ENCODE measurements at regions not wholly inside any gene's neighbourhood (a gene's known extent, or its start where the extent isn't known, plus 50 kb on each side); places are given as distances from the start of the nearest gene placed in this dataset.

GRCh38 chr6:4466769-4467480, 309.3 kb upstream of the CDYL start:
- in situ Hi-C loops (cut with MboI; ENCODE audit: low sequenced_read_pairs) = no loop called here

DNA sequence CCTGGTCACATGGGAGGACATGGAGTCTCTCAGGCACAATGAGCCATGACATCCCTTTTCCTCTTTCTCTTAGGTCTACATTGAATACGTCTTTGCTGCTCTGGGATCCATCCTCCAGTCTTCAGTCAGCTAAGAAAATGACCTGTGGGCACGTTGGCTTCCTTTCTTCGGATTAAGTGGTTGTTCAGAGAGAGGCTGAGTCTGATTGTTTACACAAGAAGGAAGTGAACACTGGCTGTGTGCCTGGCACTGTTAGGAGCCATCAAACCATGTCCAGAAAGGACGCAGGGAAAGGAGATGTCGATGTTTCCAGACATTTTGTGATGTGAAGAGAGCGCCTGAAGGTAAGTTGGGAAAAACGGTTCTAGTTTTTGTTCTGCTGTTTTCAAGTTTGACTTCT, 309.9 kb upstream of the CDYL start:
- in situ Hi-C loops (cut with MboI; ENCODE audit: low sequenced_read_pairs) = no loop called here

DNA sequence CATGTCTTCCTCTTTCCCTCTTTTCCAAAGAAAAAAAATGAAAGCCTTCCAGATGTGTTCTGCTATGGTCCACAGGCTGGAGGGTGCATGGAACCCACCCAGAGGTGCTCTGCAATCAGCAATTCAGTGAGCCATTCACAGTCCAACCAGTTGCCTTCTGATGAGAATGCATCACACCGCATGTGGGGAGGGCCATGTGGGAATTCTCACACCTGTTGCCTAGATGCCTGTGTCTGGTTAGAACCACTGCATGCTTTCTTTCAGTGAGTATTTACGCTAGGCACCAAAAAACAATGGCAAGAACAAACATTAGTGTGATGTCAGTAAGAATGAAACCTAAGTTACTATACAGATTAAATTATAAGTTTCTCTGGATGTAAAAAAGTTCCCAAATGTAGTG, 311.6 kb upstream of the CDYL start:
- in situ Hi-C loops (cut with MboI; ENCODE audit: low sequenced_read_pairs) = no loop called here

GRCh38 chr6:4463236-4463635, 313.0 kb upstream of the CDYL start:
- in situ Hi-C loops (cut with MboI; ENCODE audit: low sequenced_read_pairs) = no loop called here

GRCh38 chr6:4460586-4461475, 315.4 kb upstream of the CDYL start:
- in situ Hi-C loops (cut with MboI; ENCODE audit: low sequenced_read_pairs) = no loop called here

GRCh38 chr6:4459996-4460395, 316.2 kb upstream of the CDYL start:
- in situ Hi-C loops (cut with MboI; ENCODE audit: low sequenced_read_pairs) = no loop called here

- in situ Hi-C loops (cut with MboI; ENCODE audit: low sequenced_read_pairs) = no loop called here
Measured at GRCh38 chr6:4459032-4459431, 317.2 kb upstream of the CDYL start.

GRCh38 chr6:4451718-4452117, 316.3 kb upstream of the ECI2 start:
- in situ Hi-C loops (cut with MboI; ENCODE audit: low sequenced_read_pairs) = no loop called here

- in situ Hi-C loops (cut with MboI; ENCODE audit: low sequenced_read_pairs) = no loop called here
Measured at GRCh38 chr6:4451081-4451480, 315.7 kb upstream of the ECI2 start.

DNA sequence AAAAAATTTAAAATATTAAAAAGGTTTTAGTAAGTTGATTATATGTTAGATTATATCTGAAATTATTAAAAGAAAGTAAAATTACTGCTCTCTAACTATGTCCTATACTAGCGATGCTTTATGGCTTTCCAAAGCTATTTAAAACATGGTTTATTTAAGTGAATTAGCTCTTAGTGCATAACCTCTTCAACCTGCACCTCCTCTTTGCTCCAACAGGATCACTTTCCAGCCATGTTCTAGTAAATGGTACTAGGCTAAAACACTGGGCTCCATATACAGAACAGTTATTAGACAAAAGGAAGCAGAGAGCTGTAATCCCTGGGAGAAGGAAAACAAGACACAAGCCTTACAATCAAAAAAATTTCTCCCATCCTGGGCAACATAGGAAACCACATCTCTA, 314.9 kb upstream of the ECI2 start:
- in situ Hi-C loops (cut with MboI; ENCODE audit: low sequenced_read_pairs) = no loop called here

DNA sequence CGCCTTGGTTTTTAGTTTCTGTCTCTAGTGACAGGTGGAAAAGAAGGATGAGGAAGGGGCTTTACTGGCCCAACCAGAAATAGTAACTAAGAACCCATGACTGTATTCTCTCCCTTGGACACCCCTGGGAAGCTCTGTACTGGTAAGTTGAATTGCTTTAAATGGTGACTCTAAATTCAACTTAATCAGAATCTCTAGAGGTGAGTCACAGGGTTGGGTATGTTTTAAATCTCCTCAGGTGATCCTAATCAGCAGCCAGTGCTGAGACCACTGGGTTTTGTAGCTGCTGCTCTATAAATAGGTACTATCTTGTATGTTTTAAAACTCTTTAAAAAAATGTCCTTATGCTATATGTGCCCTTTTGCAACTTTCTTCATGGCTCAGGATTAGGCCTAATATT, 314.0 kb upstream of the ECI2 start:
- in situ Hi-C loops (cut with MboI; ENCODE audit: low sequenced_read_pairs) = no loop called here

GRCh38 chr6:4448841-4449240, 313.5 kb upstream of the ECI2 start:
- in situ Hi-C loops (cut with MboI; ENCODE audit: low sequenced_read_pairs) = no loop called here

GRCh38 chr6:4447639-4448330, 312.4 kb upstream of the ECI2 start:
- in situ Hi-C loops (cut with MboI; ENCODE audit: low sequenced_read_pairs) = no loop called here

DNA sequence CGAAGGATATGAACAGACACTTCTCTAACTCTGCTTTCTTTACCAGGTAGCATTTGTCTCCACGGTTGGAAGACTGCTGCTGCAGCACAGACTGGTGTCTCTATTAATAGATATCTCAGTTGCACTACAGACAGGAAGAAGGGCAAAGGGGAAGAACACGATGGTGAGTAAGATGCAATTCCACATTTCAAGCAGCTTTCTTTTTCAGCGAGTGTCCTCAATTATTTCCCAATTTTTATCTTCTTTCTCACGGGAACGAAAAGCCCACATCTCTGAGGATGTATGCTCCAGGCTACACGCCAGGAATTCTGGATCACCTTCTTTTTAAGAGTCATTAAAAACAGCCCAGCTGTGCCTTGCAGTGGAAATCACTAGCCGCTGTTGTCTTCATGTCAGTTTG, 311.6 kb upstream of the ECI2 start:
- in situ Hi-C loops (cut with MboI; ENCODE audit: low sequenced_read_pairs) = no loop called here

GRCh38 chr6:4441981-4442434, 306.6 kb upstream of the ECI2 start:
- in situ Hi-C loops (cut with MboI; ENCODE audit: low sequenced_read_pairs) = no loop called here

DNA sequence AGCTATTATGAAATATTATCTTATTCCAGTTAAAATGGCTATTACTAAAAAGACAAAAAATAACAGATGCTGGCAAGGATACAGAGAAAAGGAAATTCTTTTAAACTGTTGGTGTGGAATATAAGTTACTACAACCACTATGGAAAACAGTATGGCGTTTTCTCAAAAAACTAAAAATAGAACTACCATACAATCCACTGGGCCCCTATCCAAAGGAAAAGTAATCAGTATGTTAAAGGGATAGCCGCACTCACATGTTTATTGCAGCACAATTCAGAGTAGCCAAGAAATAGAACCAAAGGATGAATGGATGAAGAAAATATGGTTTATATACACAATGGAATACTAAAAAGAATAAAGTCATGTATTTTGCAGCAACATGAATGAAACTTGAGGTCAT, 303.8 kb upstream of the ECI2 start:
- in situ Hi-C loops (cut with MboI; ENCODE audit: low sequenced_read_pairs) = no loop called here

DNA sequence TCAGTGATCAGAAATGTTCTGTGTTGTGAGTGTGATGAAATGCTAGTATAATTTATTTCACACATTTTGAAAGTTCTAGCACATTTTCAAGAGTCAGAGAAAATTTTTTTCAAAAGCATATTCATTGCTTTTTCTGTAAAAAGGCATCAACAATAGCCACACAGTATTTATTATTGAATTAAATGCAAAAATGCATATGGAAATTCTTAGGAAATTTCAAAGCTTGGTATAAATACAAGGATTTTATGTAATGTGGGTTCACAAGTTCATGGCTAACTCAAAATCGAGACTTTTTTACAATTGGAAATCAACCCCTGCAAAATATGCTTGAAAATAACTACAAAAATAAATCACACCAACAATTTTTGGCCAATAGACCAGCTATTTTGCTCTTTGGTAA, 302.0 kb upstream of the ECI2 start:
- in situ Hi-C loops (cut with MboI; ENCODE audit: low sequenced_read_pairs) = no loop called here

DNA sequence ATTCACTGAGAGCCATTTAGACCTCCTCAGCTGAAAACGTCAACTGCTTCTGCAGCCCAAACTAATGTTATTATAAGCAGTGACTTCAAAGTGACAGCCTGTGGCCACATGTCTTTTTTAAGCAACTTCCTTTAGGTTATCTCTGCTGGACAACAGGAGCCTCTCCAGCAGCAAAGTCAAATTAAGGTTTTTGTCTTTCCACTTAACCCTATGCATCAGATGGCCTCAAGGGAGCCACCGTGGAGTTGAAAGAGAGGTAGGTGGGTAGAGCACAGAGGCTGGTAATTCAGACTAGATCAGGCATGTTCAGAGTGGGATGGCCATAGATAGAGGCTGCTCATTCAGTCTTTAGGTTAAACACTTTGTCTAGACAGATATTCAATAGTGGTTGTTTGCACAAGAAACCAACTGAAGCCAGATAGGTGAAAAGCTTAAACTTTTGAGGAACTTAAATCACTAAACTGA, 300.6 kb upstream of the ECI2 start:
- in situ Hi-C loops (cut with MboI; ENCODE audit: low sequenced_read_pairs) = no loop called here

DNA sequence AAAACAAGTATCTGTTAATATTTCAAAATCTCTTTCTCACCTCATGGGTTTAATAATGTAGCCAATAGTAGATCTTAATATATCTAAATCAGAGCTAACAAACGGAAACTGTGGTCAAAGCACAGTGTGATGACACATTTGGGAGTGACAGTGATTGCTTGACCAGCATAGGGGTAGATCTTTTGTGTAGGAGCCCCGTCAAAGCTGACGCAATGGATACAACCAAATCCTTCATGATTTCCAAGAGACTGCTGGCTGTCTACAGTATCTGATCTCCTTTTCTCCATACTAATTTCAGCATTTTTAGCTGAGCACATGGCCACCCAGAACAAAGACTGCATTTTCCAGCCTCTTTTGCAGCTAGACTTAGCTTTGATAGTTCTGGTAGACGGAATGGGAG, 299.3 kb upstream of the ECI2 start:
- in situ Hi-C loops (cut with MboI; ENCODE audit: low sequenced_read_pairs) = no loop called here

DNA sequence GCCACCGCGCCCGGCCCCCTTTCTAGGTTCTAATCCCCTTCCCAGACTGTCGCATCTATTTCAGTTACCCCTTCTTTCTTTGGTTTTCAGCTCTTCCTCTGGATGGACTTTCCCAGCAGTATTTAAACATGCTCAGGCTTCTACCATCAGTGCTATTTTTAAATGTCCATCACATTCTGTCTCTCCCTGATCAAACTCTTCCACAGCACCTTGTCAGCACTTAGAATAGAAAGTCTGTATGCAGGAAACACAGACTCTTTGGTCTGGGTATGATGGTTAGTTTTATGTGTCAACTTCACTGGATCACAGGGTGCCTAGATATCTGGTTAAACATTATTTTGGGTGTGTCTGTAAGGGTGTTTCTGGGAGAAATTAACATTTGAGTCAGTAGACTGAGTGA, 297.8 kb upstream of the ECI2 start:
- in situ Hi-C loops (cut with MboI; ENCODE audit: low sequenced_read_pairs) = no loop called here

DNA sequence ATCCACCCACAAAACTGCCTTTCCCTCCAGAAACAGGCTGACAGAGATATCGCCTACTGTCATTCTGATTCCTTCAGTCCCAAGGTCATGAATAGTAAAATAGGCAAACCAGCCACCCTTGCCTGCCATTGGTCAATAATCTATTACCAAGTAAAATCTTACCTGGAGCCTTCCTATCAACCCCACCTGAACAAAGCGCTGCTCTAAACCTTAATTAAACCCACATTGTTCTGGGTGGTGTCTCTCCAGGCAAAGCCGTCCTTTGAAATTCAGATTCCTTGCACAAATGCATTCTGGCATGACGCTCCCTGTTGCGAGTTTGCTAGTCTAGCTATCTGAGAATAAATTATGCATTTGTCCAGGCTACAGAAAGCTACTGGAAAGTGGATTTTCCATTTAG, 291.6 kb upstream of the ECI2 start:
- in situ Hi-C loops (cut with MboI; ENCODE audit: low sequenced_read_pairs) = no loop called here

GRCh38 chr6:4421837-4422236, 286.5 kb upstream of the ECI2 start:
- in situ Hi-C loops (cut with MboI; ENCODE audit: low sequenced_read_pairs) = no loop called here
